ENCODE measurements at regions not wholly inside any gene's neighbourhood (a gene's known extent, or its start where the extent isn't known, plus 50 kb on each side); places are given as distances from the start of the nearest gene placed in this dataset.

DNA sequence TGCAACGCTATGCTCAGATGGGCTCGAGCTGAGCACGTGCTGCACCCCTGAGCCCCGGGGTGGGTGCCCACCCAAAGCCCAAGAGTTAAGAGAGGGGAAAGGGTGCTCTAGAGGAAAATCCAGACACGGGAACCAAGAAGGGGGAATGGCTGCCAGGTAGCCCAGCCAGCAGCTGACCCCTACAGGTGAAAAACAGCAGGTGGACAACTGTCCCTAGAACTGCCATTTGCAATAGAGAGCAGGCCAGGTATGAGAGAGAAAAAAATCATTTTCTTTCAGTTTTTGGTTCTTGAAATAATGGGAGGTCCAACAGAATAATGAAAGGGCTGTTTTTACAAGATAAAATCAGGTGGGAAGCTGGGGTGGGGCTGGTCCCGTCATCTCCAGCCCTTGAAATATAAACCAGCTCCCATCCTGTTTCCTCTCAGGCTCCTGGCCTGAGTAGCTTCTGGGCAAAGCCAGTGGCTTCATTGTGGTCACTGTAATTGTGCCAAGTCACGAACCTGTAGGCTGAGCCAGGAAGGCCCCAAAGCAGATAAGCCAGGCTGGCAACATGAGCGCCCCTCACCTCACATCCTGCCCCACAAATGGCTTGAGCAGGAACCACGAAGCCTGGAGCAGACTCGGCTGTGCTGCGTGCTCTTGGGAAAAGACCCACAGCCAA lies 257.8 kb downstream of the SNX10 start:
- CTCF ChIA-PET, result no interaction called here
- Mint-ChIP-seq H3K27me3 (peaks cover 6 to 69% (median 31%) of the 10 kb centered on the region in 5 donors), H3K4me1 (peaks cover 0 to 2% (median 0%) of the 10 kb centered on the region in 7 donors), H3K4me3 (no peak overlapping the region), H3K27ac (no peak overlapping the region), H3K36me3 (no peaks in the 10 kb centered on the region), H3K9me3 (peaks cover 0 to 6% (median 0%) of the 10 kb centered on the region in 11 donors)
- H3K4me1 ChIP-seq (ENCODE audit: control insufficient read depth in 2 of 2, insufficient read depth in 2 of 2, low read length in 2 of 2), result no peaks in the 10 kb centered on the region
- H3K27me3 ChIP-seq (ENCODE audit: control insufficient read depth in 2 of 2, insufficient read depth in 2 of 2, low read length in 2 of 2), result no peaks in the 10 kb centered on the region
- H3K4me3 ChIP-seq (ENCODE audit: low read length), result no peak overlapping the region
- peaks cover 0 to 4% (median 0%) of the 10 kb centered on the region in 3 experiments for H3K9me3 ChIP-seq (ENCODE audit: control insufficient read depth in 2 of 3, low read length in 3 of 3)
- POLR2A ChIA-PET, result no interaction called here
- ATAC-seq, result no peak
- H3K36me3 ChIP-seq (ENCODE audit: control insufficient read depth in 2 of 3, insufficient read depth in 3 of 3, low read length in 3 of 3), result no peaks in the 10 kb centered on the region
- H3K27ac ChIP-seq (ENCODE audit: low read depth, low read length), result no peak overlapping the region
- no peak for DNase-seq
- intact Hi-C loops (cut with micrococcal nuclease), result no loop called here

DNA sequence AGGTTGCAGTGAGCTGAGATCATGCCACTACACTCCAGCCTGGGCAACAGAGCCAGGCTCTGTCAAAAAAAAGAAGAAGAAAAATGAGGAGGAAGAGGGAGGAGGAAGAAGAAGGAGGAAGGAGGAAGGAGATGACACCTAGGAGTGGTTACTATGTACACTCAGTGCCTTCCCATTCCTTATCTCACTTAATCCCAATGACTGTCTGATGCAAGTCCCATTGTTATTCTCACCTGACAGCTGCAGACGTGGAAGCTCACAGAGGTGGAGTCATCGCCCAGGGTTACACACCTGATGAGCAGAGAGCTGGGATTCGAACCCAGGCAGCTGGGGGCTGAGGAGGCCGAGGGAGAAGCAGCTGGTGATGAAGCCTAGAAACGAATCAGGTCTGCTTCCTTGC lies 258.8 kb downstream of the SNX10 start:
- intact Hi-C loops (cut with micrococcal nuclease), result no loop called here
- H3K9me3 ChIP-seq (ENCODE audit: control insufficient read depth in 2 of 3, low read length in 3 of 3), result peaks cover 0 to 4% (median 0%) of the 10 kb centered on the region in 3 experiments
- H3K27ac Mint-ChIP-seq, result no peak overlapping the region
- no peaks in the 10 kb centered on the region for H3K36me3 Mint-ChIP-seq
- peaks cover 0 to 6% (median 0%) of the 10 kb centered on the region in 11 donors for H3K9me3 Mint-ChIP-seq
- H3K4me1 ChIP-seq (ENCODE audit: control insufficient read depth in 2 of 2, insufficient read depth in 2 of 2, low read length in 2 of 2), result no peaks in the 10 kb centered on the region
- no peaks in the 10 kb centered on the region for H3K27me3 ChIP-seq (ENCODE audit: control insufficient read depth in 2 of 2, insufficient read depth in 2 of 2, low read length in 2 of 2)
- H3K27ac ChIP-seq (ENCODE audit: low read depth, low read length), result no peak overlapping the region
- POLR2A ChIA-PET, result no interaction called here
- CTCF ChIA-PET, result no interaction called here
- H3K4me3 ChIP-seq (ENCODE audit: low read length), result no peak overlapping the region
- no peak for ATAC-seq
- H3K27me3 Mint-ChIP-seq, result peaks cover 10 to 65% (median 33%) of the 10 kb centered on the region in 5 donors
- H3K4me1 Mint-ChIP-seq, result peaks cover 0 to 1% (median 0%) of the 10 kb centered on the region in 7 donors
- no peak overlapping the region for H3K4me3 Mint-ChIP-seq
- DNase-seq, result no peak
- H3K36me3 ChIP-seq (ENCODE audit: control insufficient read depth in 2 of 3, insufficient read depth in 3 of 3, low read length in 3 of 3), result no peaks in the 10 kb centered on the region

DNA sequence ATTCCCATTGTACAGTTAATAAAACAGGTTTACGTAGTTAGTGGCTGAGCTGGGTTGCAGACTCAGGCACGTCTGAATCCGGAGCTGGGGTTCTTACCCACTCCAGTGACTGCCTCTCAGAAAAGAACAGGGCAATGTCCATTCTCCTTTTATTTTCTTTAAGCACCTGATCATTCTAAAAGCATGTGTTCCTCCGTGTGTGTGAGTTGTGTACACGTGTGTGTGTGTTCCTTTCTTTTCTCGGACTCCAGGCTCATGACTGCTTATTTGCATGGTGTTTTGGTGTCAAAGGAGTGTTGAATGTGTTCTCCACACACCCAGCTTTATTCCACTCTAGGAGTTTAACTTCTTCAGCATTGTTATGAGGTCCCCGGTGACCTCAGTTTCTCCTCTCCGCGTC lies 260.1 kb downstream of the SNX10 start:
- H3K4me1 Mint-ChIP-seq, result peaks cover 0 to 1% (median 0%) of the 10 kb centered on the region in 7 donors
- ATAC-seq (no peak), DNase-seq (no peak)
- Histone ChIP-seq H3K9me3 (ENCODE audit: control insufficient read depth in 2 of 3, low read length in 3 of 3) (peaks cover 0 to 4% (median 0%) of the 10 kb centered on the region in 3 experiments), H3K27ac (ENCODE audit: low read depth, low read length) (no peak overlapping the region), H3K27me3 (ENCODE audit: control insufficient read depth in 2 of 2, insufficient read depth in 2 of 2, low read length in 2 of 2) (no peaks in the 10 kb centered on the region), H3K36me3 (ENCODE audit: control insufficient read depth in 2 of 3, insufficient read depth in 3 of 3, low read length in 3 of 3) (no peaks in the 10 kb centered on the region), H3K4me3 (ENCODE audit: low read length) (no peak overlapping the region), H3K4me1 (ENCODE audit: control insufficient read depth in 2 of 2, insufficient read depth in 2 of 2, low read length in 2 of 2) (no peaks in the 10 kb centered on the region)
- no peaks in the 10 kb centered on the region for H3K36me3 Mint-ChIP-seq
- no peak overlapping the region for H3K4me3 Mint-ChIP-seq
- H3K27me3 Mint-ChIP-seq, result peaks cover 10 to 55% (median 35%) of the 10 kb centered on the region in 5 donors
- POLR2A ChIA-PET, result no interaction called here
- intact Hi-C loops (cut with micrococcal nuclease), result no loop called here
- H3K9me3 Mint-ChIP-seq, result peaks cover 0 to 6% (median 0%) of the 10 kb centered on the region in 11 donors
- H3K27ac Mint-ChIP-seq, result no peak overlapping the region
- CTCF ChIA-PET, result no interaction called here

GRCh38 chr7:26553128-26553527 lies 261.5 kb downstream of the SNX10 start:
- ChIA-PET CTCF (no interaction called here), POLR2A (no interaction called here)
- Mint-ChIP-seq H3K27me3 (peaks cover 8 to 46% (median 27%) of the 10 kb centered on the region in 5 donors), H3K36me3 (no peaks in the 10 kb centered on the region), H3K27ac (no peak overlapping the region), H3K4me1 (peaks cover 0 to 1% (median 0%) of the 10 kb centered on the region in 7 donors), H3K4me3 (no peak overlapping the region), H3K9me3 (peaks cover 0 to 4% (median 0%) of the 10 kb centered on the region in 11 donors)
- H3K36me3 ChIP-seq (ENCODE audit: control insufficient read depth in 2 of 3, insufficient read depth in 3 of 3, low read length in 3 of 3), result no peaks in the 10 kb centered on the region
- intact Hi-C loops (cut with micrococcal nuclease), result no loop called here
- peaks cover 0 to under 1% (median 0%) of the 10 kb centered on the region in 3 experiments for H3K9me3 ChIP-seq (ENCODE audit: control insufficient read depth in 2 of 3, low read length in 3 of 3)
- no peaks in the 10 kb centered on the region for H3K4me1 ChIP-seq (ENCODE audit: control insufficient read depth in 2 of 2, insufficient read depth in 2 of 2, low read length in 2 of 2)
- H3K27ac ChIP-seq (ENCODE audit: low read depth, low read length), result no peak overlapping the region
- no peaks in the 10 kb centered on the region for H3K27me3 ChIP-seq (ENCODE audit: control insufficient read depth in 2 of 2, insufficient read depth in 2 of 2, low read length in 2 of 2)
- no peak for ATAC-seq
- H3K4me3 ChIP-seq (ENCODE audit: low read length), result no peak overlapping the region
- DNase-seq, result no peak

- no peak overlapping the region for H3K27ac ChIP-seq (ENCODE audit: low read depth, low read length)
- Mint-ChIP-seq H3K27ac (no peak overlapping the region), H3K27me3 (peaks cover 8 to 42% (median 22%) of the 10 kb centered on the region in 5 donors), H3K9me3 (no peaks in the 10 kb centered on the region), H3K4me3 (no peak overlapping the region), H3K4me1 (peaks cover 0 to 1% (median 0%) of the 10 kb centered on the region in 7 donors), H3K36me3 (no peaks in the 10 kb centered on the region)
- H3K9me3 ChIP-seq (ENCODE audit: control insufficient read depth in 2 of 3, low read length in 3 of 3), result no peaks in the 10 kb centered on the region
- no peaks in the 10 kb centered on the region for H3K4me1 ChIP-seq (ENCODE audit: control insufficient read depth in 2 of 2, insufficient read depth in 2 of 2, low read length in 2 of 2)
- POLR2A ChIA-PET, result no interaction called here
- intact Hi-C loops (cut with micrococcal nuclease), result no loop called here
- CTCF ChIA-PET, result no interaction called here
- no peak for ATAC-seq
- H3K36me3 ChIP-seq (ENCODE audit: control insufficient read depth in 2 of 3, insufficient read depth in 3 of 3, low read length in 3 of 3), result no peaks in the 10 kb centered on the region
- no peak overlapping the region for H3K4me3 ChIP-seq (ENCODE audit: low read length)
- no peaks in the 10 kb centered on the region for H3K27me3 ChIP-seq (ENCODE audit: control insufficient read depth in 2 of 2, insufficient read depth in 2 of 2, low read length in 2 of 2)
- DNase-seq, result no peak
Observed at GRCh38 chr7:26553582-26553981, 261.9 kb downstream of the SNX10 start.

DNA sequence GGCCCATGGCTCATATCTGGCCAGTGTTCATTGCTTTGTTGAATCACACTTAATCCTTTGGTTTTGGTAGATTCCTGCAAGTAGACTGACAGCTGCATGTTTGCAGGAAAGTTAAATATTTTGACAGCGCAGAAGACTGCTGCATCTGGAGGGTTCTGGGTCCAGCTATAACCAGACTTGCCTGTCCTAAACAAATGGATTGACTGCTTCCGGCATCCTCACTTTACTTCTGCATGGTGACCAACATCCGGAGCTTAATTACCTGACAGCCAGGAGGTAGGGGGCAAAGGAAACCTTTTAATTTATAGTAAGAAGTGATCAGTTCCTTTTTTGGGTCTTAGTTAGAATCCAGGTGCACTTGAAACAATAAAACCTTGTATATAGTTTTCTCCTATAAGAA lies 263.3 kb downstream of the SNX10 start:
- Histone ChIP-seq H3K27ac (ENCODE audit: low read depth, low read length) (no peak overlapping the region), H3K4me1 (ENCODE audit: control insufficient read depth in 2 of 2, insufficient read depth in 2 of 2, low read length in 2 of 2) (no peaks in the 10 kb centered on the region), H3K27me3 (ENCODE audit: control insufficient read depth in 2 of 2, insufficient read depth in 2 of 2, low read length in 2 of 2) (no peaks in the 10 kb centered on the region), H3K9me3 (ENCODE audit: control insufficient read depth in 2 of 3, low read length in 3 of 3) (no peaks in the 10 kb centered on the region), H3K4me3 (ENCODE audit: low read length) (no peak overlapping the region), H3K36me3 (ENCODE audit: control insufficient read depth in 2 of 3, insufficient read depth in 3 of 3, low read length in 3 of 3) (no peaks in the 10 kb centered on the region)
- DNase-seq (no peak), ATAC-seq (no peak)
- intact Hi-C loops (cut with micrococcal nuclease), result no loop called here
- Mint-ChIP-seq H3K4me3 (no peak overlapping the region), H3K9me3 (no peaks in the 10 kb centered on the region), H3K4me1 (peaks cover 0 to 1% (median 0%) of the 10 kb centered on the region in 7 donors), H3K27me3 (peaks cover 11 to 34% (median 15%) of the 10 kb centered on the region in 5 donors), H3K27ac (no peak overlapping the region), H3K36me3 (no peaks in the 10 kb centered on the region)
- ChIA-PET CTCF (no interaction called here), POLR2A (no interaction called here)

All from naive thymus-derived CD4-positive, alpha-beta T cell (primary cell).